CD4-positive, alpha-beta T cell (primary cell): ENCODE measurements at regions not wholly inside any gene's neighbourhood (a gene's known extent, or its start where the extent isn't known, plus 50 kb on each side); places are given as distances from the start of the nearest gene placed in this dataset.

Experiments
- ATAC-seq: fragments of 200-7000 bp; cut with Tn5 transposase; one replicate; pipeline ENCODE4 v1.10.0; 2022; ENCODE audit warnings: mild to moderate bottlenecking; ENCODE audit not compliant: poor library complexity
- CTCF ChIA-PET: fragments of 350-600 bp; sonication (Branson Sonifier 250); formaldehyde crosslinking; loops from one replicate; lab custom pipeline; 2021; ENCODE audit warnings: antibody characterized with exemption, inconsistent platforms; lab: Charles Lee
- POLR2A ChIA-PET: fragments of 350-600 bp; sonication (Branson Sonifier 250); formaldehyde crosslinking; loops from one replicate; lab custom pipeline; 2021; ENCODE audit warnings: antibody characterized with exemption, inconsistent platforms; lab: Charles Lee
- DNase-seq, 14 experiments: peaks; one replicate each; pipeline ENCODE4 v3.0.0-alpha.2; 2013 to 2020; ENCODE audit warnings: mixed read lengths in 2 of 14
- H3K27ac ChIP-seq, 2 donors: one replicate each; pipeline versions ENCODE4 v1.5.1 to v1.7.0; 2013; ENCODE audit warnings: low read length in 2 of 2, low read depth in 1 of 2, mild to moderate bottlenecking in 1 of 2
- H3K27me3 ChIP-seq, 2 experiments: 1 replicate in 1 of 2; 2 replicates in 1 of 2; pipeline versions ENCODE4 v1.6.1 to v1.7.0; 2013; ENCODE audit warnings: low read length in 2 of 2, control low read depth in 1 of 2, mild to moderate bottlenecking in 1 of 2, moderate library complexity in 1 of 2; ENCODE audit not compliant: insufficient read depth in 2 of 2, control insufficient read depth in 1 of 2
- H3K36me3 ChIP-seq: one replicate; pipeline ENCODE4 v1.6.1; 2013; ENCODE audit warnings: low read length, control low read depth; ENCODE audit not compliant: insufficient read depth
- H3K4me1 ChIP-seq: one replicate; pipeline ENCODE4 v1.6.1; 2013; ENCODE audit warnings: low read length, control low read depth; ENCODE audit not compliant: insufficient read depth
- H3K4me3 ChIP-seq: one replicate; pipeline ENCODE4 v1.5.1; 2013; ENCODE audit warnings: mild to moderate bottlenecking, low read length, moderate library complexity
- H3K9me3 ChIP-seq, 2 experiments: 1 replicate in 1 of 2; 2 replicates in 1 of 2; pipeline versions ENCODE4 v1.6.1 to v1.7.0; 2013; ENCODE audit warnings: low read length in 2 of 2, mild to moderate bottlenecking in 2 of 2, control low read depth in 1 of 2, moderate library complexity in 1 of 2; ENCODE audit not compliant: control insufficient read depth in 1 of 2, insufficient read depth in 1 of 2
- H3K27ac Mint-ChIP-seq: one replicate; pipeline ENCODE4 v1.8.0; 2020; ENCODE audit warnings: mixed read lengths
- H3K27me3 Mint-ChIP-seq: one replicate; pipeline ENCODE4 v1.8.0; 2021; ENCODE audit warnings: mixed read lengths
- H3K36me3 Mint-ChIP-seq: one replicate; pipeline ENCODE4 v1.8.0; 2021; ENCODE audit warnings: low read depth, mixed read lengths
- H3K4me1 Mint-ChIP-seq: one replicate; pipeline ENCODE4 v1.8.0; 2021; ENCODE audit warnings: low read depth, mixed read lengths
- H3K4me3 Mint-ChIP-seq: one replicate; pipeline ENCODE4 v1.8.0; 2020; ENCODE audit warnings: mild to moderate bottlenecking, mixed read lengths
- H3K9me3 Mint-ChIP-seq: one replicate; pipeline ENCODE4 v1.8.0; 2020; ENCODE audit warnings: mixed read lengths
- intact Hi-C, 2 experiments: fragments of 100-400 bp; cut with DNase I in 1 of 2; cut with micrococcal nuclease in 1 of 2; formaldehyde crosslinking; loops; one replicate each; pipeline versions ENCODE4 v1.15.1 to v1.9.0; 2023 to 2025; cut with DNase I, micrococcal nuclease
- TF ChIP-seq, protein P1 (sequence below): fragments of 200-600 bp; IDR thresholded peaks from one replicate; pipeline ENCODE4 v1.8.0; 2022; ENCODE audit warnings: antibody characterized with exemption, mild to moderate bottlenecking

DNA sequence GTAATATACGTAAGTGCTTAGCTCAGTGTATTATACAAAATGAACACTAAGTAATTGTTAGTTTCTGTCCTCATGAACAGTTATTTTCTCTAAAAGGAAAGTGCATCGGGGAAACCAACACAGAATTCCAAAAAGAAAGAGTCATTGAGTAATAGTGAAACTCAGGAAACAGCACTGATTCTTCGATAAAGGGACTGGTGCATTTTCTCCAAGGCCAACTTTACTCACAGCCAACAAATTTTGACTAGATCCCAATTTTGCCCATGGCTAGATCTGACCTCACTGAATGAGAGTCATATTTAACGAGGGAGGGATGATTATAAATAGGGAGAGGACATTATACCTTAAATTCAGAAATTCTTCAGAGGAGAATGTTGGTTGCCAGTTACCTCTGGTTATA lies 390.9 kb upstream of the NRSN1 start:
- Histone ChIP-seq H3K27me3 (no peaks in the 10 kb centered on the region), H3K27ac (no peak overlapping the region), H3K4me3 (no peak overlapping the region), H3K4me1 (no peaks in the 10 kb centered on the region), H3K9me3 (peaks cover 0 to 6% of the 10 kb centered on the region in 2 experiments), H3K36me3 (no peaks in the 10 kb centered on the region)
- Mint-ChIP-seq H3K9me3 (no peaks in the 10 kb centered on the region), H3K27me3 (no peaks in the 10 kb centered on the region), H3K27ac (no peak overlapping the region), H3K4me3 (no peak overlapping the region), H3K36me3 (no peaks in the 10 kb centered on the region), H3K4me1 (no peaks in the 10 kb centered on the region)
- TF ChIP-seq, protein P1, sequence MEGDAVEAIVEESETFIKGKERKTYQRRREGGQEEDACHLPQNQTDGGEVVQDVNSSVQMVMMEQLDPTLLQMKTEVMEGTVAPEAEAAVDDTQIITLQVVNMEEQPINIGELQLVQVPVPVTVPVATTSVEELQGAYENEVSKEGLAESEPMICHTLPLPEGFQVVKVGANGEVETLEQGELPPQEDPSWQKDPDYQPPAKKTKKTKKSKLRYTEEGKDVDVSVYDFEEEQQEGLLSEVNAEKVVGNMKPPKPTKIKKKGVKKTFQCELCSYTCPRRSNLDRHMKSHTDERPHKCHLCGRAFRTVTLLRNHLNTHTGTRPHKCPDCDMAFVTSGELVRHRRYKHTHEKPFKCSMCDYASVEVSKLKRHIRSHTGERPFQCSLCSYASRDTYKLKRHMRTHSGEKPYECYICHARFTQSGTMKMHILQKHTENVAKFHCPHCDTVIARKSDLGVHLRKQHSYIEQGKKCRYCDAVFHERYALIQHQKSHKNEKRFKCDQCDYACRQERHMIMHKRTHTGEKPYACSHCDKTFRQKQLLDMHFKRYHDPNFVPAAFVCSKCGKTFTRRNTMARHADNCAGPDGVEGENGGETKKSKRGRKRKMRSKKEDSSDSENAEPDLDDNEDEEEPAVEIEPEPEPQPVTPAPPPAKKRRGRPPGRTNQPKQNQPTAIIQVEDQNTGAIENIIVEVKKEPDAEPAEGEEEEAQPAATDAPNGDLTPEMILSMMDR: no peak
- no peak for DNase-seq
- ChIA-PET POLR2A (no interaction called here), CTCF (no interaction called here)
- intact Hi-C loops: no loop called here
- no peak for ATAC-seq

DNA sequence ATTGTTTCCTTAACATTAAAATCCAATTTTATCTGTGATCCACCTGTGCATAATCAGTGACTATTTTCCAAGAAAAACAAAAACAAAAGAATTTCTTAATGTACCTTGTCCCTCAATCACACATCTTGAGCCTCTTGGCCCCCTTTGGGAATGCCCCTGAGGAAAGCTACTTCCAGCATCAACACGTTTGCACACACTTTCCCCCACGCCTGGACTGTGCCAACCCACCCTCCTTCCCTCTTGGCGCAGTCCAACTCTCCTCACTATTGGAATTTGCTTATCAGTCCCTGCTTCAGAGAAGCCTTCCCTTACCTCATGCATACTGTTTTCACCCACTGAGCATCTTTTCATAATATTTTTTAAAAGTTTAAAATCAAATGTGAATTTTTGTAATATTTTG lies 389.4 kb upstream of the NRSN1 start:
- TF ChIP-seq, protein P1: no peak
- Histone ChIP-seq H3K27me3 (no peaks in the 10 kb centered on the region), H3K4me3 (no peak overlapping the region), H3K36me3 (no peaks in the 10 kb centered on the region), H3K9me3 (peaks cover 0 to 6% of the 10 kb centered on the region in 2 experiments), H3K27ac (no peak overlapping the region), H3K4me1 (no peaks in the 10 kb centered on the region)
- POLR2A ChIA-PET: no interaction called here
- no peaks in the 10 kb centered on the region for H3K36me3 Mint-ChIP-seq
- DNase-seq (no peak), ATAC-seq (no peak)
- no peak overlapping the region for H3K27ac Mint-ChIP-seq
- CTCF ChIA-PET: no interaction called here
- H3K4me1 Mint-ChIP-seq: no peaks in the 10 kb centered on the region
- no peak overlapping the region for H3K4me3 Mint-ChIP-seq
- H3K9me3 Mint-ChIP-seq: no peaks in the 10 kb centered on the region
- H3K27me3 Mint-ChIP-seq: no peaks in the 10 kb centered on the region
- intact Hi-C loops: no loop called here

DNA sequence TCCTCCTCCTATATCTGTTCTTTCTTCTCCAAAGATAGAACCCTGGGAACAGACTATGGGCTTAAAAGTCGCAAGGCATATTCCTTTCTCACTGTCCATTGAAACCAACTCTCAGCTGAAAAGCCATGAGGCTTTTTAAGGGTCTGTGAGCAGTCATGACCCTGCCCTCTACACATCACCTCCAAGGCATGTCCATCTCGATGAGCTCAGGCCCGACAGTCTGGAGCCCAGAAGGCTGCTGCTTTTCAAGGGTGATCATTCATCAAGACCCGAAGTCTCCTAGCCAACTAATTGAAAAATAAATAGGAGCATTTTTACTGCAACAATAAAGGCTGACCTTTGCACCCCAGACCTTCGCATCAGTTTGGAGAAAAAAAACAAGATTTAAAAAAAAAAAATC lies 378.8 kb upstream of the NRSN1 start:
- ChIA-PET POLR2A (no interaction called here), CTCF (no interaction called here)
- no peaks in the 10 kb centered on the region for H3K9me3 ChIP-seq
- DNase-seq (no peak), ATAC-seq (no peak)
- no peaks in the 10 kb centered on the region for H3K36me3 ChIP-seq
- no peaks in the 10 kb centered on the region for H3K4me1 Mint-ChIP-seq
- no peaks in the 10 kb centered on the region for H3K9me3 Mint-ChIP-seq
- no peaks in the 10 kb centered on the region for H3K4me1 ChIP-seq
- intact Hi-C loops: no loop called here
- TF ChIP-seq, protein P1: no peak
- no peak overlapping the region for H3K4me3 Mint-ChIP-seq
- peaks cover 4% of the 10 kb centered on the region for H3K27me3 Mint-ChIP-seq
- H3K4me3 ChIP-seq: no peak overlapping the region
- H3K27ac Mint-ChIP-seq: no peak overlapping the region
- H3K36me3 Mint-ChIP-seq: no peaks in the 10 kb centered on the region
- H3K27ac ChIP-seq: no peak overlapping the region
- H3K27me3 ChIP-seq: no peaks in the 10 kb centered on the region
